SU-DHL-6 (cell line): ENCODE measurements at regions not wholly inside any gene's neighbourhood (a gene's known extent, or its start where the extent isn't known, plus 50 kb on each side); places are given as distances from the start of the nearest gene placed in this dataset.

Source experiments
- H2AFZ ChIP-seq: fragments of 200-600 bp; sonication (generic); 2 replicates; pipeline ENCODE4 v1.6.1; 2014; ENCODE audit warnings: low read depth, mild to moderate bottlenecking, moderate library complexity, mixed read lengths, antibody characterized with exemption, low read length; ENCODE audit not compliant: severe bottlenecking
- H3F3A ChIP-seq: fragments of 200-600 bp; shearing (Covaris generic); 2 replicates; pipeline ENCODE4 v1.6.0; 2016; ENCODE audit warnings: antibody characterized with exemption, mild to moderate bottlenecking; ENCODE audit not compliant: insufficient read depth
- H3K27ac ChIP-seq: fragments of 200-600 bp; sonication (generic); 2 replicates; pipeline ENCODE4 v1.5.1; 2016; ENCODE audit warnings: low read depth, mild to moderate bottlenecking, low read length, moderate library complexity, mixed read lengths
- H3K27me3 ChIP-seq: fragments of 200-600 bp; sonication (generic), shearing (Covaris generic); 2 replicates; pipeline ENCODE4 v1.6.0; 2014; ENCODE audit warnings: mild to moderate bottlenecking, low read length
- H3K36me3 ChIP-seq: fragments of 200-600 bp; sonication (generic); 2 replicates; pipeline ENCODE4 v1.6.1; 2014; ENCODE audit warnings: mild to moderate bottlenecking, low read length, mixed read lengths
- H3K4me2 ChIP-seq: fragments of 300-600, 200-600 bp; shearing (Covaris generic), sonication (generic); 2 replicates; pipeline ENCODE4 v1.6.0; 2014; ENCODE audit warnings: low read length, low read depth, mild to moderate bottlenecking; ENCODE audit not compliant: poor library complexity, severe bottlenecking
- H3K4me3 ChIP-seq: fragments of 200-600 bp; sonication (generic); 2 replicates; pipeline ENCODE4 v1.5.1; 2014; ENCODE audit warnings: antibody characterized with exemption, low read length, mild to moderate bottlenecking, mixed read lengths; ENCODE audit not compliant: insufficient read depth, poor library complexity, severe bottlenecking
- H3K79me2 ChIP-seq: fragments of 200-600 bp; sonication (generic); 2 replicates; pipeline ENCODE4 v1.6.1; 2014; ENCODE audit warnings: mild to moderate bottlenecking, low read length, moderate library complexity; ENCODE audit not compliant: insufficient read depth
- H3K9ac ChIP-seq: fragments of 200-600 bp; sonication (generic); 2 replicates; pipeline ENCODE4 v1.7.0; 2014; ENCODE audit warnings: mild to moderate bottlenecking, low read length
- H3K9me2 ChIP-seq: fragments of 200-600 bp; sonication (generic); replicated peaks from 2 replicates; pipeline ENCODE4 v1.6.1; 2014; ENCODE audit warnings: low read length; ENCODE audit not compliant: insufficient read depth
- H3K9me3 ChIP-seq: fragments of 200-600 bp; sonication (generic); 2 replicates; pipeline ENCODE4 v1.6.1; 2014; ENCODE audit warnings: low read length, mixed read lengths; ENCODE audit not compliant: insufficient read depth
- H4K20me1 ChIP-seq: fragments of 200-600 bp; sonication (generic); 2 replicates; pipeline ENCODE4 v1.6.1; 2014; ENCODE audit warnings: low read depth, mild to moderate bottlenecking, antibody characterized with exemption, low read length, moderate library complexity, mixed read lengths
- EZH2phosphoT487 ChIP-seq: fragments of 200-600 bp; sonication (generic), shearing (Covaris generic); conservative IDR thresholded peaks from 2 replicates; pipeline ENCODE4 v1.6.1; 2018; ENCODE audit warnings: mild to moderate bottlenecking, antibody characterized with exemption, low read length, moderate library complexity, mixed read lengths
- TF ChIP-seq, protein P1 (sequence below): fragments of 200-600 bp; sonication (generic); IDR thresholded peaks from one replicate; pipeline ENCODE4 v1.5.1; 2017; ENCODE audit warnings: antibody characterized with exemption, mild to moderate bottlenecking, low read length, moderate library complexity; ENCODE audit not compliant: insufficient read depth, poor library complexity, severe bottlenecking

DNA sequence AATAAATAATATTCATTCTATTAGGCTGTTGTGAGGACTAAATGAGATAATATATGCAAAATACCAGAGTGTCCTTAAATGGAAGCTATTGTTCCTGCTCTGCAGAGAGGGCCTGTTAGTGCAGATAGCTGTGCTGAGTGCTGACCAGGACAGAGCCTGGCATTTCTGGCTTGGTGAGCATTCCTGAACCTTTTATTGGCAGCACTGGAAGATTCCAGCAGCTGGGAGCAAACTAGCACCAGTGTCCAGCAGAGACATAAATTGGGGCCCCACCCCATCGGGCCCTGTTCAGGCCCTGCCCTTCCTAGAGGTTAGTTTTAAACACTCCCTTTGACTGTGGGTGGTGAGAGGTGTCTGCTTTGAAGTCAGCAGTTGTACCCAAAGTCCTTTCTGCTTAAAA, 85.9 kb upstream of the GADD45A start:
- no peak overlapping the region for H3K9ac ChIP-seq
- H3F3A ChIP-seq = no peaks in the 10 kb centered on the region
- no peak overlapping the region for H2AFZ ChIP-seq
- no peaks in the 10 kb centered on the region for H3K27me3 ChIP-seq
- no peaks in the 10 kb centered on the region for H3K9me2 ChIP-seq
- TF ChIP-seq EZH2phosphoT487 = no peak
- TF ChIP-seq, protein P1, sequence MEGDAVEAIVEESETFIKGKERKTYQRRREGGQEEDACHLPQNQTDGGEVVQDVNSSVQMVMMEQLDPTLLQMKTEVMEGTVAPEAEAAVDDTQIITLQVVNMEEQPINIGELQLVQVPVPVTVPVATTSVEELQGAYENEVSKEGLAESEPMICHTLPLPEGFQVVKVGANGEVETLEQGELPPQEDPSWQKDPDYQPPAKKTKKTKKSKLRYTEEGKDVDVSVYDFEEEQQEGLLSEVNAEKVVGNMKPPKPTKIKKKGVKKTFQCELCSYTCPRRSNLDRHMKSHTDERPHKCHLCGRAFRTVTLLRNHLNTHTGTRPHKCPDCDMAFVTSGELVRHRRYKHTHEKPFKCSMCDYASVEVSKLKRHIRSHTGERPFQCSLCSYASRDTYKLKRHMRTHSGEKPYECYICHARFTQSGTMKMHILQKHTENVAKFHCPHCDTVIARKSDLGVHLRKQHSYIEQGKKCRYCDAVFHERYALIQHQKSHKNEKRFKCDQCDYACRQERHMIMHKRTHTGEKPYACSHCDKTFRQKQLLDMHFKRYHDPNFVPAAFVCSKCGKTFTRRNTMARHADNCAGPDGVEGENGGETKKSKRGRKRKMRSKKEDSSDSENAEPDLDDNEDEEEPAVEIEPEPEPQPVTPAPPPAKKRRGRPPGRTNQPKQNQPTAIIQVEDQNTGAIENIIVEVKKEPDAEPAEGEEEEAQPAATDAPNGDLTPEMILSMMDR = no peak
- no peak overlapping the region for H3K27ac ChIP-seq
- H3K36me3 ChIP-seq = no peaks in the 10 kb centered on the region
- no peaks in the 10 kb centered on the region for H4K20me1 ChIP-seq
- no peak overlapping the region for H3K4me2 ChIP-seq
- no peaks in the 10 kb centered on the region for H3K79me2 ChIP-seq
- no peaks in the 10 kb centered on the region for H3K9me3 ChIP-seq
- no peak overlapping the region for H3K4me3 ChIP-seq

DNA sequence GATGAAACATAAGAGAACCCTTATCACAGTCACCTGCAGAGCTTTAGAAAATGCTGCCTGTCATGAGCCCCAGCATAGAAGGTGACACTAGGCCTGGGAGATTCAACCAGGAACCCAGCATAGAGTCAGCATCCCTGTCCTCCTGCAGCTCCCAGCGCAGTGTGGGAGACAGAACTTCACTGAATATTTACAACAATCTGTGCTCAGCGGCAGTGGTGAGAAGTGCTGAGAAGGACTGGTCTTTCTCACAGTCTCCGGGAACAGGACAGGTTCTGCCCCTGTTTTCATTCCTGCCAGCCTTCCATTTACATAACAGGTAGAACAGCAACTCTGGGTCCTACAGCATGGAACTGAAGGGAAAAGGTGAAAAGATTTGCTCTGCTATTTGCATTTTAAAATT, 83.5 kb upstream of the GADD45A start:
- H4K20me1 ChIP-seq = no peaks in the 10 kb centered on the region
- H3K9me3 ChIP-seq = no peaks in the 10 kb centered on the region
- no peak overlapping the region for H3K27ac ChIP-seq
- no peaks in the 10 kb centered on the region for H3K9me2 ChIP-seq
- no peaks in the 10 kb centered on the region for H3K36me3 ChIP-seq
- no peak overlapping the region for H3K9ac ChIP-seq
- H3K79me2 ChIP-seq = no peaks in the 10 kb centered on the region
- no peak overlapping the region for H3K4me2 ChIP-seq
- TF ChIP-seq, protein P1 = no peak
- TF ChIP-seq EZH2phosphoT487 = no peak
- no peak overlapping the region for H3K4me3 ChIP-seq
- no peaks in the 10 kb centered on the region for H3F3A ChIP-seq
- H3K27me3 ChIP-seq = no peaks in the 10 kb centered on the region
- H2AFZ ChIP-seq = no peak overlapping the region

DNA sequence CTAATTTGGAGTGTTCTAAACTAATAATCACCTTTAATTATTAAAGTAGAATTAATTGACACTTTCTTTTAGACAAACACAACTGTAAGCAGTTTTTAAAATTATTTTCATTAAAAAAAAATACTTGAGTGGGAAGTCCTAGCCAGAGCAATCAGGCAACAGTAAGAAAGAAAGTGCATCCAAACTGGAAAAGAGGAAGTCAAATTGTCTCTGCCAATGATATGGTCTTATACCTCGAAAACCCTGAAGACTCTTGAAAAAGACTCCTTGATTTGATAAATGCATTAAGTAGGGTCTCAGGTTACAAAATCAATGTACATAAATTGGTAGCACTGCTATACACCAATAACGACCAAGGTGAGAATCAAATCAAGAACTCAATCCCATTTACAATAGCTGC, 83.0 kb upstream of the GADD45A start:
- Histone ChIP-seq H3K9me3 (no peaks in the 10 kb centered on the region), H3K4me3 (no peak overlapping the region), H3K4me2 (no peak overlapping the region), H3K79me2 (no peaks in the 10 kb centered on the region), H4K20me1 (no peaks in the 10 kb centered on the region), H3K27me3 (no peaks in the 10 kb centered on the region), H3K27ac (no peak overlapping the region), H3K9ac (no peak overlapping the region), H3K36me3 (no peaks in the 10 kb centered on the region), H3F3A (no peaks in the 10 kb centered on the region), H3K9me2 (no peaks in the 10 kb centered on the region), H2AFZ (no peak overlapping the region)
- TF ChIP-seq EZH2phosphoT487 = no peak
- TF ChIP-seq, protein P1 = no peak
